ENCODE measurements at regions not wholly inside any gene's neighbourhood (a gene's known extent, or its start where the extent isn't known, plus 50 kb on each side); places are given as distances from the start of the nearest gene placed in this dataset.

DNA sequence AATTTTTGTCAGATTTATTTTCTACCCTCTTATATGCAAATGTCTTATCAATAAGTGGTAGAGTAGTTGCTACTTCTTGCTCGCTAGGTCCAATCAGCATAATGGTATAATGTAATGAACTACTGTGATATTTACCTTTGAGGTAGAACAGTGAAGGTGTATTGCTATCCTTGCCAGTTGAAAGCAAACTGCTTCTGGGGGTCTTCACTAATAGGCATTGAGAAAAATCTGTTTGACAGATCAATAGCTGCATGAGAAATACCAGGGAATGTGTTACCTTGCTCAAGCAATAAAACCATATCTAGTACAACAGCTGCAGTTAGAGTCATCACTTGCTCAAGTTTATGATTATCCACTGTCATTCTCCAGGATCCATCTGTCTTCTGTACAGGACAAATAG, 50.1 kb upstream of the EFEMP1 start:
- 91 to 100% (median 94%) methylated on average over 1 of the region's 1 CpG for WGBS, 4 donors
- TF ChIP-seq, protein P1, sequence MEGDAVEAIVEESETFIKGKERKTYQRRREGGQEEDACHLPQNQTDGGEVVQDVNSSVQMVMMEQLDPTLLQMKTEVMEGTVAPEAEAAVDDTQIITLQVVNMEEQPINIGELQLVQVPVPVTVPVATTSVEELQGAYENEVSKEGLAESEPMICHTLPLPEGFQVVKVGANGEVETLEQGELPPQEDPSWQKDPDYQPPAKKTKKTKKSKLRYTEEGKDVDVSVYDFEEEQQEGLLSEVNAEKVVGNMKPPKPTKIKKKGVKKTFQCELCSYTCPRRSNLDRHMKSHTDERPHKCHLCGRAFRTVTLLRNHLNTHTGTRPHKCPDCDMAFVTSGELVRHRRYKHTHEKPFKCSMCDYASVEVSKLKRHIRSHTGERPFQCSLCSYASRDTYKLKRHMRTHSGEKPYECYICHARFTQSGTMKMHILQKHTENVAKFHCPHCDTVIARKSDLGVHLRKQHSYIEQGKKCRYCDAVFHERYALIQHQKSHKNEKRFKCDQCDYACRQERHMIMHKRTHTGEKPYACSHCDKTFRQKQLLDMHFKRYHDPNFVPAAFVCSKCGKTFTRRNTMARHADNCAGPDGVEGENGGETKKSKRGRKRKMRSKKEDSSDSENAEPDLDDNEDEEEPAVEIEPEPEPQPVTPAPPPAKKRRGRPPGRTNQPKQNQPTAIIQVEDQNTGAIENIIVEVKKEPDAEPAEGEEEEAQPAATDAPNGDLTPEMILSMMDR (IDR thresholded peaks at IDR 0.05), result no peak
- TF ChIP-seq POLR2A (IDR thresholded peaks at IDR 0.05), result no peak
- intact Hi-C loops (cut with DNase I), result no loop called here
- Histone ChIP-seq H3K9me3 (replicated peaks in 1 of 3) (no peaks in the 10 kb centered on the region), H3K27me3 (no peaks in the 10 kb centered on the region), H3K4me3 (no peak overlapping the region), H3K27ac (no peak overlapping the region), H3K4me1 (replicated peaks in 1 of 2) (no peaks in the 10 kb centered on the region), H3K36me3 (replicated peaks in 1 of 2) (no peaks in the 10 kb centered on the region)
- no peak for DNase-seq

DNA sequence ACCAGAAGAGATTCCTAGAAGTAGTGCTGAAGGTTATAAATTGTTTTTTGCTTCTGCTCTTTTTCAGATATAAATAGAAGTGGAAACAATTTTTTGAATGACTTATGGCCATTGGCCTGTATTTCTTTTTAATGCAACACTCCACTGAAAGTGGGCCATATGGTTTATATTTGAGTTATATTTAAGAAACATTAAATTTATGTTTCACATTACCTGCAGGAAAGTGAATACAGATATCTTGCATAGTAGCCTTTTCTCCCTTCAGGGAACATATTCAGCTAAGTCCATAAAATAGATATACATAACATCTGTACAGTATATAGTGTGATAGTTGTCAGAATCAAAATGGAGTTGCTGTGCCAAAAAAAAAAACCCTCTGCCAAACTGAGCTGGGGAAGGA, 53.1 kb upstream of the EFEMP1 start:
- Histone ChIP-seq H3K4me1 (replicated peaks in 1 of 2) (no peaks in the 10 kb centered on the region), H3K9me3 (replicated peaks in 1 of 3) (no peaks in the 10 kb centered on the region), H3K36me3 (replicated peaks in 1 of 2) (no peaks in the 10 kb centered on the region), H3K4me3 (no peak overlapping the region), H3K27me3 (no peaks in the 10 kb centered on the region), H3K27ac (no peak overlapping the region)
- no peak for DNase-seq
- TF ChIP-seq POLR2A (IDR thresholded peaks at IDR 0.05), result no peak
- TF ChIP-seq, protein P1 (IDR thresholded peaks at IDR 0.05), result no peak
- intact Hi-C loops (cut with DNase I), result no loop called here

DNA sequence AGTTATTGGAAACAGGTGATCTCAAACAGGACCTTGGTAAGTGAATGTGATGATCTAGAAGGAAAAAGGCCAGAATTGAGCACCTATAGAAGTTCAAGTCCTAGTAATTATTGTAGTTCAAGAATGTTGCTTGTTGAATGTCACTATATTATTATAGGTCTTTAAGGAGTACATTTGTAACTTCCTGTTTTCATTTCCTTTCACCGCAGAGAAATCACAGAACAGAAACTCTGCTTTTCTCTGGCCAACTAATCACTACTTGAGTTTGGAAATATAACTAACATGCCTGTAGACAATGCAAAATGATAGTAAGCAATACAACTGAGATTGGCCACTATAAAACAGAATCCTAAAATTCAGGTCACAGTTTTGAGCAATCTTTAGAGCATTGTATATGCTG, 61.8 kb upstream of the EFEMP1 start:
- H3K4me1 ChIP-seq (replicated peaks in 1 of 2), result no peaks in the 10 kb centered on the region
- no peak overlapping the region for H3K4me3 ChIP-seq
- H3K27me3 ChIP-seq, result no peaks in the 10 kb centered on the region
- no peaks in the 10 kb centered on the region for H3K36me3 ChIP-seq (replicated peaks in 1 of 2)
- no peak for TF ChIP-seq POLR2A (IDR thresholded peaks at IDR 0.05)
- TF ChIP-seq, protein P1 (IDR thresholded peaks at IDR 0.05), result no peak
- DNase-seq, result no peak
- intact Hi-C loops (cut with DNase I), result no loop called here
- H3K9me3 ChIP-seq (replicated peaks in 1 of 3), result peaks cover 0 to 4% (median 0%) of the 10 kb centered on the region in 3 donors
- WGBS, 4 donors, result 57 to 71% (median 64%) methylated on average over 1 of the region's 1 CpG
- no peak overlapping the region for H3K27ac ChIP-seq

DNA sequence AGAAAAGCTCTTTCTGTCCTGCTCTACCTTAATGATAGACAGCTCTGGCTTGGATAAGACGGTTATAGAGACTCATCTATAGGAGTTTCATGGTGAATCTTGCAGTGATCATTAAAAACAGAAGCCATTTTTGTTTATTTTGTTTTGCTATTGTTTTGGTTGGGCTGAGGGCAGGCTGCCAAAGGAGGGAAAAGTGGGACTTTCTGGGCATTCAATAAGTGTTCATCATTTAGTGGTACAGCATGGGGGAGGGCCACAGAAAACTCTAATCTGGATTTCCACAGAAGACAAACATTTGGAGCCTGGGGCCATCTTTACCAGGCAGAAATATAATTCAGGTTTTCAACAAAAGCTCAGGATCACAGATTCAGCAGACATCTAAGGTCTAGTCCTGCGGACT, 62.4 kb upstream of the EFEMP1 start:
- Histone ChIP-seq H3K36me3 (replicated peaks in 1 of 2) (no peaks in the 10 kb centered on the region), H3K27ac (no peak overlapping the region), H3K4me3 (no peak overlapping the region), H3K9me3 (replicated peaks in 1 of 3) (peaks cover 0 to 6% (median 0%) of the 10 kb centered on the region in 3 donors), H3K27me3 (no peaks in the 10 kb centered on the region), H3K4me1 (replicated peaks in 1 of 2) (no peaks in the 10 kb centered on the region)
- TF ChIP-seq POLR2A (IDR thresholded peaks at IDR 0.05), result no peak
- TF ChIP-seq, protein P1 (IDR thresholded peaks at IDR 0.05), result no peak
- intact Hi-C loops (cut with DNase I), result no loop called here
- no peak for DNase-seq
- 83 to 98% (median 91%) methylated on average over 2 of the region's 2 CpGs for WGBS, 4 donors

Data from adrenal gland (tissue), 9 donors.